GM20000 (cell line): ENCODE measurements at regions not wholly inside any gene's neighbourhood (a gene's known extent, or its start where the extent isn't known, plus 50 kb on each side); places are given as distances from the start of the nearest gene placed in this dataset.

ENCODE experiments used
- DNase-seq: peaks from one replicate; pipeline ENCODE4 v3.0.0; 2012; ENCODE audit warnings: low spot score
- TF ChIP-seq, protein P1 (sequence below): IDR thresholded peaks from 2 replicates; pipeline ENCODE4 v1.5.1; 2012; ENCODE audit warnings: mild to moderate bottlenecking, control low read depth; ENCODE audit errors: extremely low read depth, missing control alignments

- no peak for DNase-seq
- TF ChIP-seq, protein P1, sequence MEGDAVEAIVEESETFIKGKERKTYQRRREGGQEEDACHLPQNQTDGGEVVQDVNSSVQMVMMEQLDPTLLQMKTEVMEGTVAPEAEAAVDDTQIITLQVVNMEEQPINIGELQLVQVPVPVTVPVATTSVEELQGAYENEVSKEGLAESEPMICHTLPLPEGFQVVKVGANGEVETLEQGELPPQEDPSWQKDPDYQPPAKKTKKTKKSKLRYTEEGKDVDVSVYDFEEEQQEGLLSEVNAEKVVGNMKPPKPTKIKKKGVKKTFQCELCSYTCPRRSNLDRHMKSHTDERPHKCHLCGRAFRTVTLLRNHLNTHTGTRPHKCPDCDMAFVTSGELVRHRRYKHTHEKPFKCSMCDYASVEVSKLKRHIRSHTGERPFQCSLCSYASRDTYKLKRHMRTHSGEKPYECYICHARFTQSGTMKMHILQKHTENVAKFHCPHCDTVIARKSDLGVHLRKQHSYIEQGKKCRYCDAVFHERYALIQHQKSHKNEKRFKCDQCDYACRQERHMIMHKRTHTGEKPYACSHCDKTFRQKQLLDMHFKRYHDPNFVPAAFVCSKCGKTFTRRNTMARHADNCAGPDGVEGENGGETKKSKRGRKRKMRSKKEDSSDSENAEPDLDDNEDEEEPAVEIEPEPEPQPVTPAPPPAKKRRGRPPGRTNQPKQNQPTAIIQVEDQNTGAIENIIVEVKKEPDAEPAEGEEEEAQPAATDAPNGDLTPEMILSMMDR = no peak
Measured at GRCh38 chr7:25775999-25776743, 375.8 kb upstream of the NFE2L3 start.

DNA sequence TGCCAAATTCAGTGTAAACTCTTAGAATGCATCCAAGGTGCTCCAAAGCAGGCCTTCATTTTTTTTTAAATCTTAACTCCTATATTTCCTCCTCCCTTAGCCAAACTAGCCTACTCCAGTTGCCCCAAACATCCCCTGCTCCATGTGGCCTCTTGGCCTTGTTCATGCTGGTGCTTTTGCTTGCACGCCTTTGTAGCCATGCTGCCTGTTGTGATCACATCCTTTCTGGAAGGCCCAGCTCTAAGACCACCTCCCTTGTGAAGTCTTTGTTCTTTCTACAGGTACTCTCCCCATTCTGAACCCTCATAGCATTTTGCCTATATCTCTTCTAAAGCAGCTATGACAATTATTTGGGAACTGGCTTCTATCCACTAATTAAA, 375.3 kb upstream of the NFE2L3 start:
- no peak for DNase-seq

GRCh38 chr7:25777969-25778708, 373.9 kb upstream of the NFE2L3 start:
- DNase-seq = no peak
- TF ChIP-seq, protein P1 = no peak

More for the DNA sequence above, 375.3 kb upstream of the NFE2L3 start:
- TF ChIP-seq, protein P1 = no peak

- no peak for DNase-seq
- TF ChIP-seq, protein P1 = no peak
Measured at GRCh38 chr7:25779002-25779546, 372.9 kb upstream of the NFE2L3 start.

GRCh38 chr7:25780904-25781303, 371.1 kb upstream of the NFE2L3 start:
- DNase-seq = no peak
- TF ChIP-seq, protein P1 = no peak

GRCh38 chr7:25781704-25782103, 370.3 kb upstream of the NFE2L3 start:
- DNase-seq = no peak
- TF ChIP-seq, protein P1 = no peak

- TF ChIP-seq, protein P1 = no peak
- no peak for DNase-seq
Measured at GRCh38 chr7:25786936-25787335, 365.1 kb upstream of the NFE2L3 start.
